ENCODE measurements at regions not wholly inside any gene's neighbourhood (a gene's known extent, or its start where the extent isn't known, plus 50 kb on each side); places are given as distances from the start of the nearest gene placed in this dataset.

DNA sequence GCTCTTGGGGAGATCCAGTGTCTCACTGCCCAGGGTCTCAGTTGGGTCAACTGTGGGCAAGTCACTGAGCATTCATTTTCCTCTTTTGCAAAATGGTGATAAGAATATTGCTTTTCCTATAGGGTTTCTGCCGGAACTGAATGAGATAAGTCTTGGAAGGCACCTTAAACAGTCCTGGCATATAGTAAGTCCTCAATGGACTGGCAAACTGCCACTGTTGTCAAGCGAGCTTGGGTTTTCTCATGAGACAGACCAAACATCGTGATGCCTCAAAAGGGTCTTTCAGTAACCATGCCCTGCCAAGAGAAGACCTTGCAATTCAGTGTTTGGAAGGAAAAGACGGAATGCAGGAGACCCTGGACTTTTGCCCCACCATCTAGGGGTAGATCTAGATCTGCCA, 251.5 kb downstream of the WDR11 start:
- Mint-ChIP-seq H3K27me3 (ENCODE audit: low read depth) (peaks cover 1% of the 10 kb centered on the region), H3K36me3 (ENCODE audit: low read depth) (no peaks in the 10 kb centered on the region), H3K9me3 (peaks cover 2% of the 10 kb centered on the region), H3K4me3 (no peak overlapping the region), H3K4me1 (ENCODE audit: low read depth) (no peaks in the 10 kb centered on the region), H3K27ac (no peak overlapping the region)
- CTCF ChIA-PET: interaction anchor here (0.6 kb wide), 1 partner anchor 569 kb away, joined by 3 read pairs; no protein-coding TSS in a partner anchor
- DNase-seq: no peak
- intact Hi-C loops (cut with micrococcal nuclease): no loop called here

- CTCF ChIA-PET: no interaction called here
- Mint-ChIP-seq H3K27ac (no peak overlapping the region), H3K4me1 (ENCODE audit: low read depth) (no peaks in the 10 kb centered on the region), H3K27me3 (ENCODE audit: low read depth) (peaks cover 1% of the 10 kb centered on the region), H3K36me3 (ENCODE audit: low read depth) (no peaks in the 10 kb centered on the region), H3K4me3 (no peak overlapping the region), H3K9me3 (peaks cover 2% of the 10 kb centered on the region)
- DNase-seq: no peak
- intact Hi-C loops (cut with micrococcal nuclease): no loop called here
Observed at GRCh38 chr10:121104476-121105111, 253.4 kb downstream of the WDR11 start.

- no peaks in the 10 kb centered on the region for H3K36me3 Mint-ChIP-seq (ENCODE audit: low read depth)
- H3K4me1 Mint-ChIP-seq (ENCODE audit: low read depth): no peaks in the 10 kb centered on the region
- no peak overlapping the region for H3K27ac Mint-ChIP-seq
- CTCF ChIA-PET: no interaction called here
- DNase-seq: no peak
- H3K9me3 Mint-ChIP-seq: peaks cover 2% of the 10 kb centered on the region
- no peak overlapping the region for H3K4me3 Mint-ChIP-seq
- H3K27me3 Mint-ChIP-seq (ENCODE audit: low read depth): peaks cover 1% of the 10 kb centered on the region
- intact Hi-C loops (cut with micrococcal nuclease): no loop called here
Observed at GRCh38 chr10:121106611-121107010, 255.4 kb downstream of the WDR11 start.

DNA sequence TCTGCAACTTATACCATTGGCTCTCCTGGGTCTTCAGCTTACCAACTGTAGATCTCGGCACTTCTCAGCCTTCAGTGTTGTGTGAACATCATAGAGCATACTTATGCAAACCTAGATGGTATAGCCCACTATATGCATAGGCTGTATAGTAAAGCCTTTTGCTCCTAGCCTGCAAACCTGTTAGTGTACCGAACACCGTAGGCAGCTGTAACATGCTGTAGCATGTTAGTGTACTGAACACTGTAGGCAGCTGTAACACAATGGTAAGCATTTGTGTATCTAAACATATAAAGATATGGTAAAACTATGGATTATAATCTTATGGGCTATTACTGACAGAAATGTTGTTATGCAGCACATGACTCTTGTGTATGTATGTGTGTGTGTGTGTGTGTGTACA, 256.9 kb downstream of the WDR11 start:
- intact Hi-C loops (cut with micrococcal nuclease): no loop called here
- Mint-ChIP-seq H3K27me3 (ENCODE audit: low read depth) (peaks cover 1% of the 10 kb centered on the region), H3K4me1 (ENCODE audit: low read depth) (no peaks in the 10 kb centered on the region), H3K4me3 (no peak overlapping the region), H3K27ac (no peak overlapping the region), H3K9me3 (peaks cover 2% of the 10 kb centered on the region), H3K36me3 (ENCODE audit: low read depth) (no peaks in the 10 kb centered on the region)
- CTCF ChIA-PET: no interaction called here
- no peak for DNase-seq

- Mint-ChIP-seq H3K4me3 (no peak overlapping the region), H3K27me3 (ENCODE audit: low read depth) (peaks cover 1% of the 10 kb centered on the region), H3K36me3 (ENCODE audit: low read depth) (no peaks in the 10 kb centered on the region), H3K9me3 (peaks cover 2% of the 10 kb centered on the region), H3K4me1 (ENCODE audit: low read depth) (no peaks in the 10 kb centered on the region), H3K27ac (no peak overlapping the region)
- no peak for DNase-seq
- intact Hi-C loops (cut with micrococcal nuclease): no loop called here
- CTCF ChIA-PET: no interaction called here
Observed at GRCh38 chr10:121110369-121110768, 259.2 kb downstream of the WDR11 start.

DNA sequence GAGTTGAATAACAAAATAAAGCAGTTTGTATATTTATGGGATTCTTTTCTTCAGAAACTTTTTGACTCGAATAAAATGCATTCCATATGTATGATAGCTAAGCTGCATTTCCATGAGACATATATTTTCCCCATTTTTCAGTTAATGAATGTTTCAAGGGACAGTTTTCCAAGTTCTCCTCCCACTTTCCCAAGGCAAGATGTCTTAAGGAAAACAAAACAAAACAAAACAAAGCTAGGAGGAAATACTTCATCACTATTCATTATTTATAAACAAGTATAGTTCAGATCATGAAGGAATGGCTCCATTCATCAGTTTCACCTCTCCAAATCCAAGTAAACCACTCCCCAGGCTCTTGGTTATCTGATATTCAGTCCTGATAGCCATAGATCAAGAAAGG, 261.0 kb downstream of the WDR11 start:
- Mint-ChIP-seq H3K4me1 (ENCODE audit: low read depth) (no peaks in the 10 kb centered on the region), H3K36me3 (ENCODE audit: low read depth) (no peaks in the 10 kb centered on the region), H3K27me3 (ENCODE audit: low read depth) (no peaks in the 10 kb centered on the region), H3K27ac (no peak overlapping the region), H3K9me3 (peaks cover 3% of the 10 kb centered on the region), H3K4me3 (no peak overlapping the region)
- CTCF ChIA-PET: no interaction called here
- DNase-seq: no peak
- intact Hi-C loops (cut with micrococcal nuclease): no loop called here

- H3K9me3 Mint-ChIP-seq: peaks cover 3% of the 10 kb centered on the region
- no peaks in the 10 kb centered on the region for H3K36me3 Mint-ChIP-seq (ENCODE audit: low read depth)
- intact Hi-C loops (cut with micrococcal nuclease): no loop called here
- H3K27me3 Mint-ChIP-seq (ENCODE audit: low read depth): no peaks in the 10 kb centered on the region
- no peak for DNase-seq
- H3K27ac Mint-ChIP-seq: no peak overlapping the region
- no peaks in the 10 kb centered on the region for H3K4me1 Mint-ChIP-seq (ENCODE audit: low read depth)
- no peak overlapping the region for H3K4me3 Mint-ChIP-seq
- CTCF ChIA-PET: no interaction called here
Observed at GRCh38 chr10:121112579-121113384, 261.6 kb downstream of the WDR11 start.

- peaks cover 3% of the 10 kb centered on the region for H3K9me3 Mint-ChIP-seq
- H3K36me3 Mint-ChIP-seq (ENCODE audit: low read depth): no peaks in the 10 kb centered on the region
- no peak overlapping the region for H3K27ac Mint-ChIP-seq
- no peak for DNase-seq
- intact Hi-C loops (cut with micrococcal nuclease): no loop called here
- CTCF ChIA-PET: no interaction called here
- H3K27me3 Mint-ChIP-seq (ENCODE audit: low read depth): no peaks in the 10 kb centered on the region
- no peaks in the 10 kb centered on the region for H3K4me1 Mint-ChIP-seq (ENCODE audit: low read depth)
- no peak overlapping the region for H3K4me3 Mint-ChIP-seq
Observed at GRCh38 chr10:121113385-121113696, 262.2 kb downstream of the WDR11 start.

DNA sequence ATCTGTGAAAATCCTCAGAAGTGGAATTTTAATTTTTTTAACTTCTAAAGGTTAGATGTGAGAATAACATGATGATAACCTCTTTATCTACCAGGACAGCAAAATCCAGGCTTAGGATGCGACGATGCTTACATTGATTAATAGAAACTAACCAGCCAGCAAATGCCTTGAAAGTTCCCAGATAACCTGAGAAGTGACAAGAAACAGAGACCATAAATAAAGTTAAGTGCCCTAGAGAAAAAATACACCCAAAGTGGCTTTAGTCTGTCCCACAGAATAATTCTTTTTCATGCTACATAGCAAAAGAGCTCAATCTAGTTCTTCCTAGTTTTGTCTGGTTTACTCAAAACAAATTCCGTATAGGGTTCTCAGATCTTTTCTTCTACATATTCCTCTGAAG, 262.7 kb downstream of the WDR11 start:
- H3K4me3 Mint-ChIP-seq: no peak overlapping the region
- DNase-seq: no peak
- H3K27ac Mint-ChIP-seq: no peak overlapping the region
- no peaks in the 10 kb centered on the region for H3K36me3 Mint-ChIP-seq (ENCODE audit: low read depth)
- no peaks in the 10 kb centered on the region for H3K27me3 Mint-ChIP-seq (ENCODE audit: low read depth)
- peaks cover 3% of the 10 kb centered on the region for H3K9me3 Mint-ChIP-seq
- intact Hi-C loops (cut with micrococcal nuclease): no loop called here
- no peaks in the 10 kb centered on the region for H3K4me1 Mint-ChIP-seq (ENCODE audit: low read depth)
- CTCF ChIA-PET: no interaction called here

DNA sequence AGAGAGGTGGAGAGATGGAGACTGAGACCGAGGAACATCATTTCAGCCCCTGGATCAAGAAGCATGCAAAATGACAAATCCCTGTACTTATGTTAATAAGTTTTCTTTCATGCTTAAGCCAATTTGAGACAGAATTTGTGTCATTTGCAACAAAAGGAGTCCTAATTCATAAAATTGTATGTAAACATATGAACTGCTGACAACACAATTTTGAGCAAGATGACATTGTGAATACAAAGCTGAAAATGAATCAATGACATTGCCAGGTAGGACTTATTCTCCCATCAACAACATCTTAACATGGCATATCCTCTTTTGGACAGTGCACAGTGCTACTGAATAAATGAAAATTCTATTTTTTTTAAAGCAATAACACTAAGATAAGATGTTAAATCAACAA, 264.0 kb downstream of the WDR11 start:
- Mint-ChIP-seq H3K4me1 (ENCODE audit: low read depth) (no peaks in the 10 kb centered on the region), H3K4me3 (no peak overlapping the region), H3K36me3 (ENCODE audit: low read depth) (no peaks in the 10 kb centered on the region), H3K27ac (no peak overlapping the region), H3K9me3 (peaks cover 3% of the 10 kb centered on the region), H3K27me3 (ENCODE audit: low read depth) (no peaks in the 10 kb centered on the region)
- intact Hi-C loops (cut with micrococcal nuclease): no loop called here
- no peak for DNase-seq
- CTCF ChIA-PET: no interaction called here

- Mint-ChIP-seq H3K27ac (no peak overlapping the region), H3K4me3 (no peak overlapping the region), H3K4me1 (ENCODE audit: low read depth) (no peaks in the 10 kb centered on the region), H3K9me3 (no peaks in the 10 kb centered on the region), H3K36me3 (ENCODE audit: low read depth) (no peaks in the 10 kb centered on the region), H3K27me3 (ENCODE audit: low read depth) (no peaks in the 10 kb centered on the region)
- intact Hi-C loops (cut with micrococcal nuclease): no loop called here
- DNase-seq: no peak
- CTCF ChIA-PET: no interaction called here
Observed at GRCh38 chr10:121121462-121121861, 270.3 kb downstream of the WDR11 start.

- Mint-ChIP-seq H3K27ac (no peak overlapping the region), H3K9me3 (no peaks in the 10 kb centered on the region), H3K27me3 (ENCODE audit: low read depth) (no peaks in the 10 kb centered on the region), H3K36me3 (ENCODE audit: low read depth) (no peaks in the 10 kb centered on the region), H3K4me1 (ENCODE audit: low read depth) (no peaks in the 10 kb centered on the region), H3K4me3 (no peak overlapping the region)
- intact Hi-C loops (cut with micrococcal nuclease): no loop called here
- CTCF ChIA-PET: no interaction called here
- DNase-seq: no peak
Observed at GRCh38 chr10:121127151-121127906, 276.2 kb downstream of the WDR11 start.

DNA sequence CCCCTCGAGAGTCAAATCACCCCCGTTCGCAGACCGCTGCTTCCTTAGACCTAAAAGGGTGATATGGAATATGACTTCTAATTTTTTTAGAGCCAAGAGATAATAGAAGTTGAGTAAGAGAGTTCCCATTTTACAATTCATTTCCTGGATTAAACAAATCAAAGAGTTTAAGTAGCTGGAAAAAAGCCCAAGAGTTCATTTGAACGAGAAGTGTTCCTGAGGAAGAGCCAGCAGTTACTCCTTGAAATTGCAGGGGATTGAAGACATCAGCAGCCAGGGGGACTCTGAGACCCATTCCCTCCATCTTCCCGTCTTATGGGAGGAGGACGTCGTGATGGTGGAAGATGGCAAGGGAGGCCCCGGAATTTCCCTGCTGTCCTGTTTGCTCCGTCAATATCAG, 277.0 kb downstream of the WDR11 start:
- Mint-ChIP-seq H3K27ac (no peak overlapping the region), H3K4me1 (ENCODE audit: low read depth) (no peaks in the 10 kb centered on the region), H3K27me3 (ENCODE audit: low read depth) (no peaks in the 10 kb centered on the region), H3K4me3 (no peak overlapping the region), H3K36me3 (ENCODE audit: low read depth) (no peaks in the 10 kb centered on the region), H3K9me3 (no peaks in the 10 kb centered on the region)
- no peak for DNase-seq
- CTCF ChIA-PET: interaction anchor here (0.6 kb wide), 1 partner anchor 167 kb away, joined by 3 read pairs; no protein-coding TSS in a partner anchor
- intact Hi-C loops (cut with micrococcal nuclease): no loop called here

Measured in activated naive CD4-positive, alpha-beta T cell treated with anti-CD3 and anti-CD28 coated beads for 36 hours (primary cell).